H9 (cell line): ENCODE measurements at regions not wholly inside any gene's neighbourhood (a gene's known extent, or its start where the extent isn't known, plus 50 kb on each side); places are given as distances from the start of the nearest gene placed in this dataset.

ENCODE experiments used
- DNase-seq: peaks from one replicate; pipeline ENCODE4 v3.0.0-alpha.2; 2017
- H2AFZ ChIP-seq: one replicate; pipeline ENCODE4 v1.6.1; 2013; ENCODE audit warnings: mild to moderate bottlenecking, low read length, control low read depth, moderate library complexity
- H2AK5ac ChIP-seq: 2 replicates; pipeline ENCODE4 v1.6.1; 2013; ENCODE audit warnings: low read length, control low read depth, mixed read lengths; ENCODE audit not compliant: insufficient read length
- H2BK120ac ChIP-seq: one replicate; pipeline ENCODE4 v1.6.1; 2013; ENCODE audit warnings: low read depth, mild to moderate bottlenecking, low read length, control low read depth, inconsistent platforms; ENCODE audit not compliant: poor library complexity, severe bottlenecking
- H2BK12ac ChIP-seq: 2 replicates; pipeline ENCODE4 v1.6.1; 2013; ENCODE audit warnings: low read length, control low read depth, mixed read lengths, low read depth; ENCODE audit not compliant: insufficient read length
- H2BK15ac ChIP-seq: 2 replicates; pipeline ENCODE4 v1.6.1; 2013; ENCODE audit warnings: low read depth, low read length, control low read depth
- H2BK20ac ChIP-seq: one replicate; pipeline ENCODE4 v1.6.1; 2013; ENCODE audit warnings: low read depth, mild to moderate bottlenecking, low read length, control low read depth, inconsistent platforms; ENCODE audit not compliant: poor library complexity, severe bottlenecking
- H2BK5ac ChIP-seq: 2 replicates; pipeline ENCODE4 v1.6.1; 2013; ENCODE audit warnings: low read length, control low read depth, mixed read lengths; ENCODE audit not compliant: insufficient read length
- H3K14ac ChIP-seq: 2 replicates; pipeline ENCODE4 v1.6.1; 2013; ENCODE audit warnings: low read length, control low read depth; ENCODE audit not compliant: insufficient read depth
- H3K18ac ChIP-seq: 2 replicates; pipeline ENCODE4 v1.6.1; 2013; ENCODE audit warnings: low read depth, mild to moderate bottlenecking, mixed read lengths, low read length, control low read depth; ENCODE audit not compliant: insufficient read length
- H3K23ac ChIP-seq: 2 replicates; pipeline ENCODE4 v1.6.1; 2013; ENCODE audit warnings: low read length, control low read depth, mixed read lengths, low read depth; ENCODE audit not compliant: insufficient read length
- H3K23me2 ChIP-seq: 2 replicates; pipeline ENCODE4 v1.6.1; 2013; ENCODE audit warnings: low read depth, mild to moderate bottlenecking, mixed read lengths, low read length, control low read depth; ENCODE audit not compliant: insufficient read length, poor library complexity, severe bottlenecking
- H3K27ac ChIP-seq: 2 replicates; pipeline ENCODE4 v1.5.1; 2013; ENCODE audit warnings: low read length, control low read depth, mixed read lengths, low read depth; ENCODE audit not compliant: insufficient read length
- H3K27me3 ChIP-seq: 2 replicates; pipeline ENCODE4 v1.6.1; 2013; ENCODE audit warnings: low read length, control low read depth, inconsistent platforms; ENCODE audit not compliant: insufficient read depth
- H3K4ac ChIP-seq: 2 replicates; pipeline ENCODE4 v1.6.1; 2013; ENCODE audit warnings: low read depth, mild to moderate bottlenecking, control low read depth, inconsistent platforms, low read length, moderate library complexity
- H3K4me1 ChIP-seq: 2 replicates; pipeline ENCODE4 v1.6.1; 2013; ENCODE audit warnings: low read length, control low read depth, inconsistent platforms; ENCODE audit not compliant: insufficient read depth
- H3K4me2 ChIP-seq: 2 replicates; pipeline ENCODE4 v1.6.1; 2013; ENCODE audit warnings: low read length, control low read depth, mixed read lengths; ENCODE audit not compliant: insufficient read length, insufficient read depth
- H3K56ac ChIP-seq: 2 replicates; pipeline ENCODE4 v1.6.1; 2013; ENCODE audit warnings: low read depth, mild to moderate bottlenecking, mixed read lengths, low read length, control low read depth; ENCODE audit not compliant: insufficient read length
- H3K79me1 ChIP-seq: 2 replicates; pipeline ENCODE4 v1.6.1; 2013; ENCODE audit warnings: low read depth, mild to moderate bottlenecking, moderate library complexity, low read length, control low read depth, inconsistent platforms; ENCODE audit not compliant: insufficient read depth, poor library complexity, severe bottlenecking
- H3K79me2 ChIP-seq: 2 replicates; pipeline ENCODE4 v1.6.1; 2013; ENCODE audit warnings: low read length, control low read depth, inconsistent platforms; ENCODE audit not compliant: insufficient read depth
- H3K9ac ChIP-seq: 2 replicates; pipeline ENCODE4 v1.6.1; 2013; ENCODE audit warnings: low read length, control low read depth, mixed read lengths; ENCODE audit not compliant: insufficient read length; ENCODE audit errors: extremely low read depth
- H3K9me3 ChIP-seq: one replicate; pipeline ENCODE4 v1.6.1; 2013; ENCODE audit warnings: low read depth, low read length, inconsistent platforms; ENCODE audit not compliant: control insufficient read depth
- H3T11ph ChIP-seq: one replicate; pipeline ENCODE4 v1.6.1; 2013; ENCODE audit warnings: mild to moderate bottlenecking, low read length, control low read depth, inconsistent platforms
- H4K20me1 ChIP-seq: one replicate; pipeline ENCODE4 v1.6.1; 2013; ENCODE audit not compliant: control insufficient read depth, insufficient read length, insufficient read depth
- H4K5ac ChIP-seq: 2 replicates; pipeline ENCODE4 v1.6.1; 2013; ENCODE audit warnings: low read depth, mild to moderate bottlenecking, mixed read lengths, low read length, control low read depth; ENCODE audit not compliant: insufficient read length
- H4K8ac ChIP-seq: replicated peaks from 2 replicates; pipeline ENCODE4 v1.6.1; 2013; ENCODE audit warnings: low read length, control low read depth, mixed read lengths, low read depth; ENCODE audit not compliant: insufficient read length
- H4K91ac ChIP-seq: 2 replicates; pipeline ENCODE4 v1.6.1; 2013; ENCODE audit warnings: low read depth, mild to moderate bottlenecking, moderate library complexity, mixed read lengths, low read length, control low read depth; ENCODE audit not compliant: insufficient read length
- H3K27ac Mint-ChIP-seq, 3 experiments: 2 replicates in 2 of 3; 3 replicates in 1 of 3; pipeline ENCODE4 v1.8.0; 2020 to 2021; ENCODE audit warnings: mixed read lengths in 3 of 3, mild to moderate bottlenecking in 1 of 3, moderate library complexity in 1 of 3
- H3K27me3 Mint-ChIP-seq: 2 replicates; pipeline ENCODE4 v1.8.0; 2021; ENCODE audit warnings: low read depth, mild to moderate bottlenecking, moderate library complexity, mixed read lengths
- H3K36me3 Mint-ChIP-seq, 3 experiments: 2 replicates in 2 of 3; 3 replicates in 1 of 3; pipeline ENCODE4 v1.8.0; 2020 to 2021; ENCODE audit warnings: low read depth in 3 of 3, mixed read lengths in 3 of 3; ENCODE audit not compliant: insufficient read depth in 1 of 3
- H3K4me1 Mint-ChIP-seq, 2 experiments: 2 replicates each; pipeline ENCODE4 v1.8.0; 2020; ENCODE audit warnings: mixed read lengths in 2 of 2
- H3K4me3 Mint-ChIP-seq, 2 experiments: 2 replicates in 1 of 2; 3 replicates in 1 of 2; pipeline ENCODE4 v1.8.0; 2020 to 2021; ENCODE audit warnings: mild to moderate bottlenecking in 2 of 2, mixed read lengths in 2 of 2, moderate library complexity in 1 of 2
- H3K9me3 Mint-ChIP-seq, 2 experiments: 2 replicates in 1 of 2; 3 replicates in 1 of 2; pipeline ENCODE4 v1.8.0; 2020; ENCODE audit warnings: mild to moderate bottlenecking in 2 of 2, mixed read lengths in 2 of 2, moderate library complexity in 1 of 2
- WGBS: extraction: QIAGEN DNeasy Blood & Tissue Kit; methylation state at CpG from one replicate; pipeline ENCODE4 v1.1.7; 2013; ENCODE audit warnings: missing lambda C conversion rate, low lambda C conversion rate, mixed read lengths; ENCODE audit not compliant: insufficient read length; ENCODE audit errors: extremely low coverage; 5-methylcytosine and 5-hydroxymethylcytosine counted together
- TF ChIP-seq, protein P1 (sequence below): fragments of 200-600 bp; sonication (generic); conservative IDR thresholded peaks from 3 replicates; pipeline ENCODE4 v1.8.0; 2021; ENCODE audit warnings: antibody characterized with exemption, mild to moderate bottlenecking

DNA sequence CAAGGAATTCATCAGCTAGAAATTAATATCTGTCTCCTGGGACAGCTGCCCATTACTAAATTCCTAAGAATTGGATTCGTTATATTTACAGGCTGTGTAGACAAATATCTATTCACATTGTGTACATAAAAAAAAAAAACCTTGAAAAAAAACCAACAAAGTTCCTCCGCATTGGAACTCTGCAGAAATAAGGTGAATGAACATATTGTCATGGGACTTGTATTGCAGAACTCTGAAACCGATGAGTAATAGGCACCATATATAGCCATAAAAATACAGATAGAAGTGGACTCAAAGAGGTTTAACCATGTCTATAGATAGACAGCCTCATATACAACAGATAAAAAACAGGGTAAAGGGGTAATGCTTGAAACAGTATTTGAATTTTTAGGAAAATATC lies 909.9 kb upstream of the CHAC2 start:
- Histone ChIP-seq H2AK5ac (no peak overlapping the region), H2AFZ (no peak overlapping the region), H3K79me1 (no peaks in the 10 kb centered on the region), H3K4me1 (no peaks in the 10 kb centered on the region), H3K23ac (no peak overlapping the region), H3K79me2 (no peaks in the 10 kb centered on the region), H2BK5ac (no peak overlapping the region), H4K20me1 (no peaks in the 10 kb centered on the region), H4K5ac (no peak overlapping the region), H3T11ph (no peak overlapping the region), H2BK20ac (no peak overlapping the region), H3K23me2 (no peaks in the 10 kb centered on the region), H3K27ac (no peak overlapping the region), H4K91ac (no peak overlapping the region), H3K14ac (no peak overlapping the region), H3K18ac (no peak overlapping the region), H3K56ac (no peak overlapping the region), H4K8ac (no peak overlapping the region), H3K4ac (no peak overlapping the region), H3K9ac (no peak overlapping the region), H2BK12ac (no peak overlapping the region), H3K4me2 (no peak overlapping the region), H2BK15ac (no peak overlapping the region), H3K9me3 (no peaks in the 10 kb centered on the region), H2BK120ac (no peak overlapping the region), H3K27me3 (no peaks in the 10 kb centered on the region)
- Mint-ChIP-seq H3K36me3 (no peaks in the 10 kb centered on the region; a peak in 1 of 7 replicates), H3K4me3 (no peak overlapping the region), H3K27me3 (no peaks in the 10 kb centered on the region), H3K4me1 (no peaks in the 10 kb centered on the region), H3K27ac (no peak overlapping the region), H3K9me3 (no peaks in the 10 kb centered on the region)
- TF ChIP-seq, protein P1, sequence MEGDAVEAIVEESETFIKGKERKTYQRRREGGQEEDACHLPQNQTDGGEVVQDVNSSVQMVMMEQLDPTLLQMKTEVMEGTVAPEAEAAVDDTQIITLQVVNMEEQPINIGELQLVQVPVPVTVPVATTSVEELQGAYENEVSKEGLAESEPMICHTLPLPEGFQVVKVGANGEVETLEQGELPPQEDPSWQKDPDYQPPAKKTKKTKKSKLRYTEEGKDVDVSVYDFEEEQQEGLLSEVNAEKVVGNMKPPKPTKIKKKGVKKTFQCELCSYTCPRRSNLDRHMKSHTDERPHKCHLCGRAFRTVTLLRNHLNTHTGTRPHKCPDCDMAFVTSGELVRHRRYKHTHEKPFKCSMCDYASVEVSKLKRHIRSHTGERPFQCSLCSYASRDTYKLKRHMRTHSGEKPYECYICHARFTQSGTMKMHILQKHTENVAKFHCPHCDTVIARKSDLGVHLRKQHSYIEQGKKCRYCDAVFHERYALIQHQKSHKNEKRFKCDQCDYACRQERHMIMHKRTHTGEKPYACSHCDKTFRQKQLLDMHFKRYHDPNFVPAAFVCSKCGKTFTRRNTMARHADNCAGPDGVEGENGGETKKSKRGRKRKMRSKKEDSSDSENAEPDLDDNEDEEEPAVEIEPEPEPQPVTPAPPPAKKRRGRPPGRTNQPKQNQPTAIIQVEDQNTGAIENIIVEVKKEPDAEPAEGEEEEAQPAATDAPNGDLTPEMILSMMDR = no peak
- no peak for DNase-seq
- WGBS = no CpG with 5 or more reads among the region's 3 CpGs
